ENCODE measurements at regions not wholly inside any gene's neighbourhood (a gene's known extent, or its start where the extent isn't known, plus 50 kb on each side); places are given as distances from the start of the nearest gene placed in this dataset.

GRCh38 chr16:80372341-80372740 is 168.5 kb upstream of the DYNLRB2 start:
- DNase-seq (ENCODE audit: low read depth): no peak
- TF ChIP-seq CTCF (conservative IDR thresholded peaks at IDR 0.05; ENCODE audit: low read depth, low read length): no peak
- no peak overlapping the region for H3K4me3 ChIP-seq (ENCODE audit: low read depth, low read length)

DNA sequence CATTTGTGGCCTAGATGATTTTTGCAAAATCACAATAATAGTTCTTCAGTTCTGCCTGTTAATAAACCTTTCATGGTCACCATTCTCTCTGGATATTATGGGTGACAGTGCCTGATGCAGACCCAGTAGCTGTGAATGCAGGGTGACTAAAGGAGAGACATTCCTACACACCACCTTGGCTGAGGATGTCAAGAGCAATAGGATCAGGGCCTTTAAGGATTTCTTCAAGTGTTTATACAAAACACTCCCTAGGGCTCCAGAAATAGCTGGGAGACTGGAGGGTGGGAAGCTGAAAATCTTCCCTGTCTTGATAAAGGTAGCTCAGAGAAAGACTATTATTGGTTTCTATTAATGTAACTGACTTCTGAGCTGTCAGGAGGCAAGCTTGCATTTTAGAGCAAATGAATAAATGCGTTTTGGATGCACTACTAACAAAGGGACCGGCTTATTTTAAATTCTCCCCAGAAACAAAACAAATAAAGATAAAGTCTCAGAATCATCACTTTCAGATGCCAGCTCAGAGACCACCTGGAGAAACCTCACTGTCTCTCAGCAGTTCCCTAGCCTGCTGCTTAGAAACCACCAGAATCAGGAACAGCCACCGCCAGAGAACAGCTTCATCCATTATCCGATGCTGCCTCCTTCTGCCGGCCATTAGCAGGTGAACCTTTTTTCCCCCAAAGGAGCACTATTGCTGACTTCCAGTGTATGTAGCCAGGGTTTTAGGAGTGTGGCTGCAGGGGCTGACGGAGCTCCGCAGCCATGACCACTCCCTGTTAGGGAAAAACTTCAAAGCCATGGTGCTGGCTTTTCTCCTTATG is 171.4 kb upstream of the DYNLRB2 start:
- DNase-seq (ENCODE audit: low read depth): peak; percentile 81
- H3K4me3 ChIP-seq (ENCODE audit: low read depth, low read length): no peak overlapping the region
- peak; percentile 91 for TF ChIP-seq CTCF (conservative IDR thresholded peaks at IDR 0.05; ENCODE audit: low read depth, low read length)

GRCh38 chr16:80367037-80367658 is 173.6 kb upstream of the DYNLRB2 start:
- TF ChIP-seq CTCF (conservative IDR thresholded peaks at IDR 0.05; ENCODE audit: low read depth, low read length): no peak
- H3K4me3 ChIP-seq (ENCODE audit: low read depth, low read length): no peak overlapping the region
- DNase-seq (ENCODE audit: low read depth): no peak

DNA sequence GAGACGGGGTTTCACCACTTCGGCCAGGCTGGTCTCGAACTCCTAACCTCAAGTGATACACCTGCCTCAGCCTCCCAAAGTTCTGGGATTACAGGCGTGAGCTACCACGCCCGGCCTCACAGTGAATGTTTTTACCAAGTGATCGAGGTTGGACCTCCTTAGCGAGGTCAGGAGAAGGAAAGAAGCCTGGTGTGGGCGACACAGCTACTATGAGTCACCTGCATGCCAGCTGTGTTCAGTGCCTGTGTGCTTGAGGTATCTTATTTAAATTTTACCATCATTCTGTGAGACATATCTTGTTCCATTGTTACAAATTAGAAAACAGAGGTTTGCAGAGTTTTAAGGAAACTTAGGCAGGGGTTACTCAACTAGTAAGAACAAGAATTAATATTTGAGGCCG is 174.8 kb upstream of the DYNLRB2 start:
- DNase-seq (ENCODE audit: low read depth): no peak
- no peak for TF ChIP-seq CTCF (conservative IDR thresholded peaks at IDR 0.05; ENCODE audit: low read depth, low read length)
- H3K4me3 ChIP-seq (ENCODE audit: low read depth, low read length): no peak overlapping the region

GRCh38 chr16:80362816-80363215 is 178.0 kb upstream of the DYNLRB2 start:
- no peak for TF ChIP-seq CTCF (conservative IDR thresholded peaks at IDR 0.05; ENCODE audit: low read depth, low read length)
- no peak for DNase-seq (ENCODE audit: low read depth)
- no peak overlapping the region for H3K4me3 ChIP-seq (ENCODE audit: low read depth, low read length)

DNA sequence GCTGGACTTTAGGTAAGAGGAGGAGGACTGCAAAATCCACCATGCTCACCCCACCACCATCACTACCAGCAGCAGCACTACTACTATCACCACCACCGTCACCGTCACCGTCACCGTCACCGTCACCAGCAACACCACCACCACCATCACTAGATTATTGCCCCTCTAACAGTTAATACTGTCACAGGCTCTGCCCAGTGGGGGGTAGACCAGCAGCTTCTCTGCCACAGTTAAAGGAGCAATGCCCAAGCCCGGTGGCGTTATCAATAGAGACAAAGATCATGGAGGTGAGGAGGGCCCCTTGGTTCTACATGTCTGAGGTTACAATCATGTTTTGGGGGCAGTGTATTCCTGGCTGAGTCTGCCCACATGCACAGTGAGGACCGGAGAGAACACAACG is 184.4 kb upstream of the DYNLRB2 start:
- no peak for TF ChIP-seq CTCF (conservative IDR thresholded peaks at IDR 0.05; ENCODE audit: low read depth, low read length)
- no peak for DNase-seq (ENCODE audit: low read depth)
- no peak overlapping the region for H3K4me3 ChIP-seq (ENCODE audit: low read depth, low read length)

DNA sequence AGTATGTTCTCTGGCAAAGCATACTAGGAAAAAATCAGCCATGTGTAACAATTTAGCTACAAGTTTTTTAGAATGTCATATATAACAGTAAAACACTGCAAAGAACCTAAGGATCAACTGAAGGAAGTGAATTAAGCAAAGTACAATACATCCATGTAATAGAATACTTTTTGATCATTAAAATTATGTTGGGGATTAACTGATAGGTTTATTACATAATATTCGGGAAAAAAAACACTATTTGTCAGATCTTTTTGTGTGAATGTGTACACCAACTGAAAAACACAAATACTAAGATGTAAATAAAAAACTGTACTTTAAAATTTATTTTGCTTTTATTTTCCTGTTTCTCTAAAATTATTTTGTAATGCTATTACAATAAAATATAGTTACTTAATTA is 185.5 kb upstream of the DYNLRB2 start:
- no peak overlapping the region for H3K4me3 ChIP-seq (ENCODE audit: low read depth, low read length)
- DNase-seq (ENCODE audit: low read depth): no peak
- TF ChIP-seq CTCF (conservative IDR thresholded peaks at IDR 0.05; ENCODE audit: low read depth, low read length): no peak
